ENCODE measurements at regions not wholly inside any gene's neighbourhood (a gene's known extent, or its start where the extent isn't known, plus 50 kb on each side); places are given as distances from the start of the nearest gene placed in this dataset.

DNA sequence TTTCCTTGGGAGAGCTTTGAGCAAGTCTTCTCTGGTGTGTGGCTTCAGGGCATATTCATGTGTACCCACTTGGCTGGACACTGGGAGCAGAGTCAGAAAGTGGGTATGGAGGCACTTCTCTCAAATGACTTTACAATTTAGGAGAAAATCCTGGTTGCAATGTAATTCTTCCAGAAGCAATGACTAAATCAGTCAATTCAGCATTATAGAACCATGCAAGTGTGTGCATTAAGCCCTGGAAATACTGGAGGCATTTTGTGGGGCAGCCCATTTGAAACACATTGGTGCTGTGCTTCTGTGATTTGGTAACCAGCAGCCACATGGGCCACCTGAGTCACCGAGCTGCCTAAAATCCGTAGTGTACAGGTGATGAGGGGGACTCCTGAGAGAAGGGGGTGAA is 94.6 kb upstream of the TAS2R1 start (continued):
- TF ChIP-seq JUND (IDR thresholded peaks at IDR 0.05) (no peak), CEBPB (IDR thresholded peaks at IDR 0.05; ENCODE audit: low read depth) (no peak), CBX3 (IDR thresholded peaks at IDR 0.05; ENCODE audit: low read depth) (no peak), SP1 (IDR thresholded peaks at IDR 0.05; ENCODE audit: low read depth) (no peak), YY1 (IDR thresholded peaks at IDR 0.05; ENCODE audit: extremely low read depth, insufficient replicate concordance, low read depth, low read length) (no peak)
- TF ChIP-seq, protein P1, sequence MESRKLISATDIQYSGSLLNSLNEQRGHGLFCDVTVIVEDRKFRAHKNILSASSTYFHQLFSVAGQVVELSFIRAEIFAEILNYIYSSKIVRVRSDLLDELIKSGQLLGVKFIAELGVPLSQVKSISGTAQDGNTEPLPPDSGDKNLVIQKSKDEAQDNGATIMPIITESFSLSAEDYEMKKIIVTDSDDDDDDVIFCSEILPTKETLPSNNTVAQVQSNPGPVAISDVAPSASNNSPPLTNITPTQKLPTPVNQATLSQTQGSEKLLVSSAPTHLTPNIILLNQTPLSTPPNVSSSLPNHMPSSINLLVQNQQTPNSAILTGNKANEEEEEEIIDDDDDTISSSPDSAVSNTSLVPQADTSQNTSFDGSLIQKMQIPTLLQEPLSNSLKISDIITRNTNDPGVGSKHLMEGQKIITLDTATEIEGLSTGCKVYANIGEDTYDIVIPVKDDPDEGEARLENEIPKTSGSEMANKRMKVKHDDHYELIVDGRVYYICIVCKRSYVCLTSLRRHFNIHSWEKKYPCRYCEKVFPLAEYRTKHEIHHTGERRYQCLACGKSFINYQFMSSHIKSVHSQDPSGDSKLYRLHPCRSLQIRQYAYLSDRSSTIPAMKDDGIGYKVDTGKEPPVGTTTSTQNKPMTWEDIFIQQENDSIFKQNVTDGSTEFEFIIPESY (IDR thresholded peaks at IDR 0.05; ENCODE audit: extremely low read depth, insufficient replicate concordance, low read length) = no peak

DNA sequence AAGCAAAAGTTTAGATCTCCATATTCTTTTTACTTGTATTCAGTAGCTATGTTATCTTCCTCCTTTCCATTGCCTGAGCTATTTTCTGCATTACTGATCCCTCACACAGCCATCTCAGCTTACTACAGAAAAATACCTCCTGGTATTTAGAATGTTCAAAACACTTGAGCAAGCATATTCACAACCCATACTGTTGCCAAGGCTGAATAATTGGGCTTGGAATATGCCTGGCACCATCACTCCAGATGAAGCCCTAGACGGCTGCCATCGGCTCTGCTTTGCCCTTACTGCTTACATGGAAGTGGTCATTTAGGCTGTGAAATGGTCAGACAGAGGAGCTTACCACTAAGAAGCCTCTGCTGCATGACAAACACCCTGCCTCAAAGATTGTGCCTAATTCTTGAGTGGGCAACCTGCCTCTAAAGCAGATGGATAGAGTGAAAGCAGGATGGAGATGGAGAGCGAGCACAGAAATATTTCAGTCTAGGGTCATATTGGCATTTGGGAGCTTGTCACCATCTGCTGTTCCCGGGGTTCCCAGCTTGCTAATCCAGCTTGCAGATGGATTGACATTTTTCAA is 92.5 kb upstream of the TAS2R1 start:
- ChIA-PET RAD21 (ENCODE audit: low non-redundant PET in 1 of 2, low total read pairs in 2 of 2, uncharacterized antibody in 2 of 2, unreplicated experiment in 2 of 2) (no interaction called here), CTCF (no interaction called here), POLR2A (no interaction called here)
- no peaks in the 10 kb centered on the region for H4K20me1 ChIP-seq (ENCODE audit: insufficient read depth)
- no peaks in the 10 kb centered on the region for H3K36me3 ChIP-seq (ENCODE audit: control insufficient read depth in 1 of 2, insufficient read depth in 2 of 2, low read length in 2 of 2)
- H3K4me3 ChIP-seq (replicated peaks in 1 of 2; ENCODE audit: low read depth in 1 of 2, low read length in 2 of 2) = no peak overlapping the region
- H3K9ac ChIP-seq (ENCODE audit: low read length) = no peak overlapping the region
- no peaks in the 10 kb centered on the region for H3K4me1 ChIP-seq (ENCODE audit: control insufficient read depth in 1 of 2, insufficient read depth in 2 of 2, low read length in 2 of 2)
- ATAC-seq (no peak), DNase-seq (ENCODE audit: low read depth, low spot score) (no peak)
- H3K27me3 ChIP-seq (ENCODE audit: insufficient read depth, low read length) = no peaks in the 10 kb centered on the region
- H3K79me2 ChIP-seq (ENCODE audit: insufficient read depth, low read length) = no peaks in the 10 kb centered on the region
- H3K9me2 ChIP-seq (ENCODE audit: insufficient read depth) = no peaks in the 10 kb centered on the region
- BruUV-seq (replicated peaks) = no TSS peak
- H3K9me3 ChIP-seq (ENCODE audit: control insufficient read depth in 1 of 2, insufficient read depth in 1 of 2, low read depth in 1 of 2, low read length in 2 of 2) = peaks cover 0 to 4% of the 10 kb centered on the region in 2 experiments; a peak in 1 of 4 replicates
- intact Hi-C loops (cut with micrococcal nuclease) = no loop called here
- H2AFZ ChIP-seq (ENCODE audit: low read depth, low read length, poor library complexity, severe bottlenecking) = no peak overlapping the region
- H3K4me2 ChIP-seq (ENCODE audit: low read length) = no peak overlapping the region
- H3K27ac ChIP-seq (ENCODE audit: low read depth, low read length) = no peak overlapping the region
- TF ChIP-seq SP1 (IDR thresholded peaks at IDR 0.05; ENCODE audit: low read depth) = no peak
- TF ChIP-seq, protein P1 (IDR thresholded peaks at IDR 0.05; ENCODE audit: extremely low read depth, insufficient replicate concordance, low read length) = no peak
- TF ChIP-seq, protein P2, sequence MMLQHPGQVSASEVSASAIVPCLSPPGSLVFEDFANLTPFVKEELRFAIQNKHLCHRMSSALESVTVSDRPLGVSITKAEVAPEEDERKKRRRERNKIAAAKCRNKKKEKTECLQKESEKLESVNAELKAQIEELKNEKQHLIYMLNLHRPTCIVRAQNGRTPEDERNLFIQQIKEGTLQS (IDR thresholded peaks at IDR 0.05) = no peak
- no peak for TF ChIP-seq SRF (IDR thresholded peaks at IDR 0.05; ENCODE audit: low read depth)
- TF ChIP-seq, protein P3, sequence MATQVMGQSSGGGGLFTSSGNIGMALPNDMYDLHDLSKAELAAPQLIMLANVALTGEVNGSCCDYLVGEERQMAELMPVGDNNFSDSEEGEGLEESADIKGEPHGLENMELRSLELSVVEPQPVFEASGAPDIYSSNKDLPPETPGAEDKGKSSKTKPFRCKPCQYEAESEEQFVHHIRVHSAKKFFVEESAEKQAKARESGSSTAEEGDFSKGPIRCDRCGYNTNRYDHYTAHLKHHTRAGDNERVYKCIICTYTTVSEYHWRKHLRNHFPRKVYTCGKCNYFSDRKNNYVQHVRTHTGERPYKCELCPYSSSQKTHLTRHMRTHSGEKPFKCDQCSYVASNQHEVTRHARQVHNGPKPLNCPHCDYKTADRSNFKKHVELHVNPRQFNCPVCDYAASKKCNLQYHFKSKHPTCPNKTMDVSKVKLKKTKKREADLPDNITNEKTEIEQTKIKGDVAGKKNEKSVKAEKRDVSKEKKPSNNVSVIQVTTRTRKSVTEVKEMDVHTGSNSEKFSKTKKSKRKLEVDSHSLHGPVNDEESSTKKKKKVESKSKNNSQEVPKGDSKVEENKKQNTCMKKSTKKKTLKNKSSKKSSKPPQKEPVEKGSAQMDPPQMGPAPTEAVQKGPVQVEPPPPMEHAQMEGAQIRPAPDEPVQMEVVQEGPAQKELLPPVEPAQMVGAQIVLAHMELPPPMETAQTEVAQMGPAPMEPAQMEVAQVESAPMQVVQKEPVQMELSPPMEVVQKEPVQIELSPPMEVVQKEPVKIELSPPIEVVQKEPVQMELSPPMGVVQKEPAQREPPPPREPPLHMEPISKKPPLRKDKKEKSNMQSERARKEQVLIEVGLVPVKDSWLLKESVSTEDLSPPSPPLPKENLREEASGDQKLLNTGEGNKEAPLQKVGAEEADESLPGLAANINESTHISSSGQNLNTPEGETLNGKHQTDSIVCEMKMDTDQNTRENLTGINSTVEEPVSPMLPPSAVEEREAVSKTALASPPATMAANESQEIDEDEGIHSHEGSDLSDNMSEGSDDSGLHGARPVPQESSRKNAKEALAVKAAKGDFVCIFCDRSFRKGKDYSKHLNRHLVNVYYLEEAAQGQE (IDR thresholded peaks at IDR 0.05; ENCODE audit: low read depth) = no peak
- no peak for TF ChIP-seq EZH2 (IDR thresholded peaks at IDR 0.05)
- TF ChIP-seq ELF1 (IDR thresholded peaks at IDR 0.05; ENCODE audit: borderline replicate concordance, low read depth) = no peak
- no peak for TF ChIP-seq SIN3A (IDR thresholded peaks at IDR 0.05; ENCODE audit: low read depth)
- no peak for TF ChIP-seq CBX3 (IDR thresholded peaks at IDR 0.05; ENCODE audit: low read depth)
- TF ChIP-seq FOSL1 (IDR thresholded peaks at IDR 0.05; ENCODE audit: low read depth) = no peak
- no peak for TF ChIP-seq JUND (IDR thresholded peaks at IDR 0.05)
- TF ChIP-seq POLR2A (IDR thresholded peaks at IDR 0.05; ENCODE audit: borderline replicate concordance, extremely low read depth, insufficient read depth, insufficient read length) = no peak
- no peak for TF ChIP-seq TCF7L2 (IDR thresholded peaks at IDR 0.05; ENCODE audit: borderline replicate concordance, extremely low read depth, insufficient read depth, insufficient read length)
- no peak for TF ChIP-seq RAD21 (IDR thresholded peaks at IDR 0.05; ENCODE audit: low read depth)
- TF ChIP-seq CEBPB (IDR thresholded peaks at IDR 0.05; ENCODE audit: low read depth) = no peak
- TF ChIP-seq YY1 (IDR thresholded peaks at IDR 0.05; ENCODE audit: extremely low read depth, insufficient replicate concordance, low read depth, low read length) = no peak
